ENCODE measurements at regions not wholly inside any gene's neighbourhood (a gene's known extent, or its start where the extent isn't known, plus 50 kb on each side); places are given as distances from the start of the nearest gene placed in this dataset.
"Not testable (repeated sequence)": the region's sequence is repeated elsewhere in the genome, so short reads cannot be mapped to it uniquely, and the experiment has no call there.

GRCh38 chr6:155628306-155628705 lies 172.7 kb upstream of the NOX3 start:
- DNase-seq: no peak

- DNase-seq: not testable (repeated sequence)
Observed at GRCh38 chr6:155627722-155628212, 172.1 kb upstream of the NOX3 start.

- DNase-seq: no peak
Observed at GRCh38 chr6:155623450-155624178, 168.0 kb upstream of the NOX3 start.

- DNase-seq: no peak
Observed at GRCh38 chr6:155614606-155615005, 159.0 kb upstream of the NOX3 start.

GRCh38 chr6:155611742-155612141 lies 156.1 kb upstream of the NOX3 start:
- DNase-seq: no peak

GRCh38 chr6:155604991-155605390 lies 149.4 kb upstream of the NOX3 start:
- DNase-seq: no peak

- no peak for DNase-seq
Observed at GRCh38 chr6:155599561-155599960, 143.9 kb upstream of the NOX3 start.

- no peak for DNase-seq
Observed at GRCh38 chr6:155599160-155599559, 143.5 kb upstream of the NOX3 start.

GRCh38 chr6:155595284-155595683 lies 139.6 kb upstream of the NOX3 start:
- DNase-seq: no peak

- DNase-seq: no peak
Observed at GRCh38 chr6:155591741-155592140, 136.1 kb upstream of the NOX3 start.

- no peak for DNase-seq
Observed at GRCh38 chr6:155589190-155589589, 133.6 kb upstream of the NOX3 start.

GRCh38 chr6:155587817-155588216 lies 132.2 kb upstream of the NOX3 start:
- DNase-seq: no peak

GRCh38 chr6:155586090-155586489 lies 130.5 kb upstream of the NOX3 start:
- no peak for DNase-seq

GRCh38 chr6:155584006-155584405 lies 128.4 kb upstream of the NOX3 start:
- no peak for DNase-seq

GRCh38 chr6:155582016-155582991 lies 126.7 kb upstream of the NOX3 start:
- DNase-seq: no peak

- DNase-seq: no peak
Observed at GRCh38 chr6:155580904-155581303, 125.3 kb upstream of the NOX3 start.

GRCh38 chr6:155578251-155578650 lies 122.6 kb upstream of the NOX3 start:
- DNase-seq: no peak

- DNase-seq: no peak
Observed at GRCh38 chr6:155561966-155562364, 106.3 kb upstream of the NOX3 start.

GRCh38 chr6:155561257-155561965 lies 105.8 kb upstream of the NOX3 start:
- no peak for DNase-seq

- DNase-seq: no peak
Observed at GRCh38 chr6:155549928-155550327, 94.3 kb upstream of the NOX3 start.

GRCh38 chr6:155549028-155549798 lies 93.6 kb upstream of the NOX3 start:
- no peak for DNase-seq

- DNase-seq: no peak
Observed at GRCh38 chr6:155548576-155548975, 92.9 kb upstream of the NOX3 start.
